ENCODE measurements at regions not wholly inside any gene's neighbourhood (a gene's known extent, or its start where the extent isn't known, plus 50 kb on each side); places are given as distances from the start of the nearest gene placed in this dataset.

DNA sequence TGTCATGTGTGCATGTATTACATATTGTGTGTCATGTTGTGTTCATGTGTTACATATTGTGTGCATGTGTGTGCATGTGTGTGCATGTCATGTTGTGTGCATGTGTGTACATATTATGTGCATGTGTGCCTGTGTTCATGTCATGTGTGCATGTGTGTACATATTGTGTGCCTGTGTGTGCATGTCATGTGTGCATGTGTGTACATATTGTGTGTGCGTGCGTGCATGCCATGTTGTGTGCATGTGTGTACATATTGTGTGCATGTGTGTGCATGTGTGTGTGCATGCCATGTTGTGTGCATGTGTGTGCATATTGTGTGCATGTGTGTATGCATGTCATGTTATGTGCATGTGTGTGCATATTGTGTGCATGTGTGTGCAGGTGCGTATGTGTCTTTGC is 267.1 kb downstream of the EIPR1 start:
- TF ChIP-seq CTCF (IDR thresholded peaks at IDR 0.05) (no peak), POLR2A (IDR thresholded peaks at IDR 0.05) (no peak)

Measured in right lobe of liver (tissue), 4 donors.